ENCODE measurements at regions not wholly inside any gene's neighbourhood (a gene's known extent, or its start where the extent isn't known, plus 50 kb on each side); places are given as distances from the start of the nearest gene placed in this dataset.

GRCh38 chr10:120981601-120982391, 130.6 kb downstream of the WDR11 start:
- Histone ChIP-seq H3K36me3 (ENCODE audit: control insufficient read depth, insufficient read depth, low read length) (no peaks in the 10 kb centered on the region), H3K4me3 (ENCODE audit: low read depth, low read length) (no peak overlapping the region), H3K27me3 (ENCODE audit: control insufficient read depth, insufficient read depth, low read length) (no peaks in the 10 kb centered on the region)
- TF ChIP-seq CTCF (IDR thresholded peaks at IDR 0.05; ENCODE audit: insufficient read depth, low read length, poor library complexity, severe bottlenecking) = no peak
- no peak for DNase-seq (ENCODE audit: low read depth)

GRCh38 chr10:120982507-120982906, 131.3 kb downstream of the WDR11 start:
- DNase-seq (ENCODE audit: low read depth) = no peak
- no peaks in the 10 kb centered on the region for H3K27me3 ChIP-seq (ENCODE audit: control insufficient read depth, insufficient read depth, low read length)
- no peak for TF ChIP-seq CTCF (IDR thresholded peaks at IDR 0.05; ENCODE audit: insufficient read depth, low read length, poor library complexity, severe bottlenecking)
- H3K36me3 ChIP-seq (ENCODE audit: control insufficient read depth, insufficient read depth, low read length) = no peaks in the 10 kb centered on the region
- H3K4me3 ChIP-seq (ENCODE audit: low read depth, low read length) = no peak overlapping the region

GRCh38 chr10:120983721-120984120, 132.6 kb downstream of the WDR11 start:
- no peak for DNase-seq (ENCODE audit: low read depth)
- TF ChIP-seq CTCF (IDR thresholded peaks at IDR 0.05; ENCODE audit: insufficient read depth, low read length, poor library complexity, severe bottlenecking) = no peak
- no peak overlapping the region for H3K4me3 ChIP-seq (ENCODE audit: low read depth, low read length)
- H3K27me3 ChIP-seq (ENCODE audit: control insufficient read depth, insufficient read depth, low read length) = no peaks in the 10 kb centered on the region
- no peaks in the 10 kb centered on the region for H3K36me3 ChIP-seq (ENCODE audit: control insufficient read depth, insufficient read depth, low read length)

GRCh38 chr10:120984221-120984620, 133.1 kb downstream of the WDR11 start:
- TF ChIP-seq CTCF (IDR thresholded peaks at IDR 0.05; ENCODE audit: insufficient read depth, low read length, poor library complexity, severe bottlenecking) = no peak
- Histone ChIP-seq H3K27me3 (ENCODE audit: control insufficient read depth, insufficient read depth, low read length) (no peaks in the 10 kb centered on the region), H3K36me3 (ENCODE audit: control insufficient read depth, insufficient read depth, low read length) (no peaks in the 10 kb centered on the region), H3K4me3 (ENCODE audit: low read depth, low read length) (no peak overlapping the region)
- no peak for DNase-seq (ENCODE audit: low read depth)

DNA sequence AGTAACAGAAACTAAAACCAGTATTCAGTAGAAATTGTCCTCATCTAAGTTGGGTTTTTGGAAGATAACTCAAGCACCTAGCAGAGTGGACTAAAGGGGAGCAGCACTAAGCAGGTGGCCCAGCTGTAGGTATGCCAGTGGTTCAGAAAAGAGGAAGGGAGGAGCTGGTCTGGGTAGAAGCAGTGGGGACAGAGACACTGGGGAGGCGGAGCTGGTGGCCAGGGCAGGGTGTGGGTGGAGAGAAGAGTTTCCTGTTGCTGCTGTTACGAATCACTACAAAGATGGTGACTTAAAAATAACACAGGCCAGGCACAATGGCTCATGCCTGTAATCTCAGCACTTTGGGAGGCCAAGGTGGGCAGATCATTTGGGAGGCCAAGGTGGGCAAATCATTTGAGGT, 136.2 kb downstream of the WDR11 start:
- DNase-seq (ENCODE audit: low read depth) = no peak
- no peak for TF ChIP-seq CTCF (IDR thresholded peaks at IDR 0.05; ENCODE audit: insufficient read depth, low read length, poor library complexity, severe bottlenecking)
- H3K36me3 ChIP-seq (ENCODE audit: control insufficient read depth, insufficient read depth, low read length) = no peaks in the 10 kb centered on the region
- no peaks in the 10 kb centered on the region for H3K27me3 ChIP-seq (ENCODE audit: control insufficient read depth, insufficient read depth, low read length)
- no peak overlapping the region for H3K4me3 ChIP-seq (ENCODE audit: low read depth, low read length)

DNA sequence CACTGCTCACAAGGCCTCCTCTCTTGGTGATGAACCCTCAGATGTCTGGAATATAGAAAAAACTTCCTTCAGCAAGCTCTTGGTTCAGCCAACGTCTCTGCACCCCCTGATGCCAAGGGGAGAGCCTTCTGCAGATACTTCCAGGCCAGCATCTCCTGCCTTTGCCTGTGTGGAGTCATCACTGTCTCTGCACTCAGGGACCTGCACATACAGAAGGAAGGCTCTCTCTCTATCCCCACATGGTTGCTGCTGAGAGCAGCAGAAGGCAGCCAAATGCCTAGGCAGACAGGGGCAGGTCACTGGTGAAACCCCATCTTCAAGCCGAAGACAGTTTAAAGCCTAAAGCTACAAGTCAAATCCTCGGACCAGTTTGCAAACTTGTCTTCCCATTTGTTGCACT, 137.6 kb downstream of the WDR11 start:
- no peak for DNase-seq (ENCODE audit: low read depth)
- H3K4me3 ChIP-seq (ENCODE audit: low read depth, low read length) = no peak overlapping the region
- no peaks in the 10 kb centered on the region for H3K27me3 ChIP-seq (ENCODE audit: control insufficient read depth, insufficient read depth, low read length)
- H3K36me3 ChIP-seq (ENCODE audit: control insufficient read depth, insufficient read depth, low read length) = no peaks in the 10 kb centered on the region
- no peak for TF ChIP-seq CTCF (IDR thresholded peaks at IDR 0.05; ENCODE audit: insufficient read depth, low read length, poor library complexity, severe bottlenecking)

All from kidney epithelial cell (primary cell).